ENCODE measurements at regions not wholly inside any gene's neighbourhood (a gene's known extent, or its start where the extent isn't known, plus 50 kb on each side); places are given as distances from the start of the nearest gene placed in this dataset.
"Not testable (repeated sequence)": the region's sequence is repeated elsewhere in the genome, so short reads cannot be mapped to it uniquely, and the experiment has no call there.

- H3K4me3 ChIP-seq = no peak overlapping the region
- no peak for TF ChIP-seq POLR2A (IDR thresholded peaks at IDR 0.05)
- no peak for TF ChIP-seq CTCF (IDR thresholded peaks at IDR 0.05)
- ATAC-seq = peak in 2 of 4 donors; percentile 28 to 63
These were observed 72.2 kb upstream of the RBPJ start for GRCh38 chr4:26248647-26249046.

GRCh38 chr4:26252349-26253025 lies 68.3 kb upstream of the RBPJ start:
- Histone ChIP-seq H3K36me3 (no peaks in the 10 kb centered on the region), H3K4me3 (no peak overlapping the region), H3K4me1 (peaks cover 0 to 6% (median 0%) of the 10 kb centered on the region in 12 donors), H3K27ac (no peak overlapping the region), H3K27me3 (no peaks in the 10 kb centered on the region), H3K9me3 (no peaks in the 10 kb centered on the region)
- TF ChIP-seq CTCF (IDR thresholded peaks at IDR 0.05) (no peak), POLR2A (IDR thresholded peaks at IDR 0.05) (no peak)
- DNase-seq (no peak), ATAC-seq (no peak)
- intact Hi-C loops (cut with DNase I) = no loop called here
- WGBS, 4 donors = 78 to 86% (median 84%) methylated on average over 8 of the region's 8 CpGs

More at GRCh38 chr4:26248647-26249046, 72.2 kb upstream of the RBPJ start:
- H3K4me1 ChIP-seq = no peaks in the 10 kb centered on the region
- no peaks in the 10 kb centered on the region for H3K36me3 ChIP-seq
- no peak overlapping the region for H3K27ac ChIP-seq
- H3K9me3 ChIP-seq = peaks cover 0 to 8% (median 0%) of the 10 kb centered on the region in 12 donors
- peak in 3 of 5 donors; percentile 34 to 43 (median 39) for DNase-seq
- H3K27me3 ChIP-seq = no peaks in the 10 kb centered on the region
- intact Hi-C loops (cut with DNase I) = no loop called here

- TF ChIP-seq POLR2A (IDR thresholded peaks at IDR 0.05) (no peak), CTCF (IDR thresholded peaks at IDR 0.05) (no peak)
- DNase-seq (no peak), ATAC-seq (no peak)
- intact Hi-C loops (cut with DNase I) = no loop called here
- H3K36me3 ChIP-seq = no peaks in the 10 kb centered on the region
- WGBS, 4 donors = 78 to 88% (median 80%) methylated on average over 3 of the region's 3 CpGs
- no peaks in the 10 kb centered on the region for H3K27me3 ChIP-seq
- H3K4me3 ChIP-seq = no peak overlapping the region
- H3K9me3 ChIP-seq = peaks cover 0 to 2% (median 0%) of the 10 kb centered on the region in 12 donors
- H3K4me1 ChIP-seq = peaks cover 0 to 6% (median 0%) of the 10 kb centered on the region in 12 donors
- H3K27ac ChIP-seq = no peak overlapping the region
These were observed 66.8 kb upstream of the RBPJ start for GRCh38 chr4:26253968-26254367.

- TF ChIP-seq POLR2A (IDR thresholded peaks at IDR 0.05) = no peak
- TF ChIP-seq CTCF (IDR thresholded peaks at IDR 0.05) = no peak
These were observed 64.8 kb upstream of the RBPJ start for GRCh38 chr4:26255989-26256388.

GRCh38 chr4:26257444-26257843 lies 63.4 kb upstream of the RBPJ start:
- H3K27me3 ChIP-seq; H3K4me3 ChIP-seq; ATAC-seq; H3K27ac ChIP-seq; DNase-seq; intact Hi-C loops (cut with DNase I); H3K36me3 ChIP-seq: not testable (repeated sequence)
- Histone ChIP-seq H3K4me1 (peaks cover 0 to 19% (median 0%) of the 10 kb centered on the region in 12 donors), H3K9me3 (peaks cover 0 to 12% (median 0%) of the 10 kb centered on the region in 12 donors)
- 91 to 96% (median 95%) methylated on average over 2 of the region's 2 CpGs for WGBS, 4 donors

More at GRCh38 chr4:26255989-26256388, 64.8 kb upstream of the RBPJ start:
- Histone ChIP-seq H3K4me1 (peaks cover 0 to 7% (median 0%) of the 10 kb centered on the region in 12 donors), H3K9me3 (peaks cover 0 to 12% (median 0%) of the 10 kb centered on the region in 12 donors), H3K27ac (no peak overlapping the region), H3K36me3 (no peaks in the 10 kb centered on the region), H3K4me3 (no peak overlapping the region), H3K27me3 (no peaks in the 10 kb centered on the region)
- intact Hi-C loops (cut with DNase I) = no loop called here
- no peak for ATAC-seq
- DNase-seq = no peak
- WGBS, 4 donors = 42 to 60% (median 57%) methylated on average over 1 of the region's 1 CpG

Data from heart left ventricle (tissue), 16 donors.